H9 (cell line): ENCODE measurements at regions not wholly inside any gene's neighbourhood (a gene's known extent, or its start where the extent isn't known, plus 50 kb on each side); places are given as distances from the start of the nearest gene placed in this dataset.

Experiments used
- DNase-seq: peaks from one replicate; pipeline ENCODE4 v3.0.0-alpha.2; 2017
- H2AFZ ChIP-seq: one replicate; pipeline ENCODE4 v1.6.1; 2013; ENCODE audit warnings: mild to moderate bottlenecking, low read length, control low read depth, moderate library complexity
- H2AK5ac ChIP-seq: 2 replicates; pipeline ENCODE4 v1.6.1; 2013; ENCODE audit warnings: low read length, control low read depth, mixed read lengths; ENCODE audit not compliant: insufficient read length
- H2BK120ac ChIP-seq: one replicate; pipeline ENCODE4 v1.6.1; 2013; ENCODE audit warnings: low read depth, mild to moderate bottlenecking, low read length, control low read depth, inconsistent platforms; ENCODE audit not compliant: poor library complexity, severe bottlenecking
- H2BK12ac ChIP-seq: 2 replicates; pipeline ENCODE4 v1.6.1; 2013; ENCODE audit warnings: low read length, control low read depth, mixed read lengths, low read depth; ENCODE audit not compliant: insufficient read length
- H2BK15ac ChIP-seq: 2 replicates; pipeline ENCODE4 v1.6.1; 2013; ENCODE audit warnings: low read depth, low read length, control low read depth
- H2BK20ac ChIP-seq: one replicate; pipeline ENCODE4 v1.6.1; 2013; ENCODE audit warnings: low read depth, mild to moderate bottlenecking, low read length, control low read depth, inconsistent platforms; ENCODE audit not compliant: poor library complexity, severe bottlenecking
- H2BK5ac ChIP-seq: 2 replicates; pipeline ENCODE4 v1.6.1; 2013; ENCODE audit warnings: low read length, control low read depth, mixed read lengths; ENCODE audit not compliant: insufficient read length
- H3K14ac ChIP-seq: 2 replicates; pipeline ENCODE4 v1.6.1; 2013; ENCODE audit warnings: low read length, control low read depth; ENCODE audit not compliant: insufficient read depth
- H3K18ac ChIP-seq: 2 replicates; pipeline ENCODE4 v1.6.1; 2013; ENCODE audit warnings: low read depth, mild to moderate bottlenecking, mixed read lengths, low read length, control low read depth; ENCODE audit not compliant: insufficient read length
- H3K23ac ChIP-seq: 2 replicates; pipeline ENCODE4 v1.6.1; 2013; ENCODE audit warnings: low read length, control low read depth, mixed read lengths, low read depth; ENCODE audit not compliant: insufficient read length
- H3K23me2 ChIP-seq: 2 replicates; pipeline ENCODE4 v1.6.1; 2013; ENCODE audit warnings: low read depth, mild to moderate bottlenecking, mixed read lengths, low read length, control low read depth; ENCODE audit not compliant: insufficient read length, poor library complexity, severe bottlenecking
- H3K27ac ChIP-seq: 2 replicates; pipeline ENCODE4 v1.5.1; 2013; ENCODE audit warnings: low read length, control low read depth, mixed read lengths, low read depth; ENCODE audit not compliant: insufficient read length
- H3K27me3 ChIP-seq: 2 replicates; pipeline ENCODE4 v1.6.1; 2013; ENCODE audit warnings: low read length, control low read depth, inconsistent platforms; ENCODE audit not compliant: insufficient read depth
- H3K4ac ChIP-seq: 2 replicates; pipeline ENCODE4 v1.6.1; 2013; ENCODE audit warnings: low read depth, mild to moderate bottlenecking, control low read depth, inconsistent platforms, low read length, moderate library complexity
- H3K4me1 ChIP-seq: 2 replicates; pipeline ENCODE4 v1.6.1; 2013; ENCODE audit warnings: low read length, control low read depth, inconsistent platforms; ENCODE audit not compliant: insufficient read depth
- H3K4me2 ChIP-seq: 2 replicates; pipeline ENCODE4 v1.6.1; 2013; ENCODE audit warnings: low read length, control low read depth, mixed read lengths; ENCODE audit not compliant: insufficient read length, insufficient read depth
- H3K56ac ChIP-seq: 2 replicates; pipeline ENCODE4 v1.6.1; 2013; ENCODE audit warnings: low read depth, mild to moderate bottlenecking, mixed read lengths, low read length, control low read depth; ENCODE audit not compliant: insufficient read length
- H3K79me1 ChIP-seq: 2 replicates; pipeline ENCODE4 v1.6.1; 2013; ENCODE audit warnings: low read depth, mild to moderate bottlenecking, moderate library complexity, low read length, control low read depth, inconsistent platforms; ENCODE audit not compliant: insufficient read depth, poor library complexity, severe bottlenecking
- H3K79me2 ChIP-seq: 2 replicates; pipeline ENCODE4 v1.6.1; 2013; ENCODE audit warnings: low read length, control low read depth, inconsistent platforms; ENCODE audit not compliant: insufficient read depth
- H3K9ac ChIP-seq: 2 replicates; pipeline ENCODE4 v1.6.1; 2013; ENCODE audit warnings: low read length, control low read depth, mixed read lengths; ENCODE audit not compliant: insufficient read length; ENCODE audit errors: extremely low read depth
- H3K9me3 ChIP-seq: one replicate; pipeline ENCODE4 v1.6.1; 2013; ENCODE audit warnings: low read depth, low read length, inconsistent platforms; ENCODE audit not compliant: control insufficient read depth
- H3T11ph ChIP-seq: one replicate; pipeline ENCODE4 v1.6.1; 2013; ENCODE audit warnings: mild to moderate bottlenecking, low read length, control low read depth, inconsistent platforms
- H4K20me1 ChIP-seq: one replicate; pipeline ENCODE4 v1.6.1; 2013; ENCODE audit not compliant: control insufficient read depth, insufficient read length, insufficient read depth
- H4K5ac ChIP-seq: 2 replicates; pipeline ENCODE4 v1.6.1; 2013; ENCODE audit warnings: low read depth, mild to moderate bottlenecking, mixed read lengths, low read length, control low read depth; ENCODE audit not compliant: insufficient read length
- H4K8ac ChIP-seq: replicated peaks from 2 replicates; pipeline ENCODE4 v1.6.1; 2013; ENCODE audit warnings: low read length, control low read depth, mixed read lengths, low read depth; ENCODE audit not compliant: insufficient read length
- H4K91ac ChIP-seq: 2 replicates; pipeline ENCODE4 v1.6.1; 2013; ENCODE audit warnings: low read depth, mild to moderate bottlenecking, moderate library complexity, mixed read lengths, low read length, control low read depth; ENCODE audit not compliant: insufficient read length
- H3K27ac Mint-ChIP-seq, 3 experiments: 2 replicates in 2 of 3; 3 replicates in 1 of 3; pipeline ENCODE4 v1.8.0; 2020 to 2021; ENCODE audit warnings: mixed read lengths in 3 of 3, mild to moderate bottlenecking in 1 of 3, moderate library complexity in 1 of 3
- H3K27me3 Mint-ChIP-seq: 2 replicates; pipeline ENCODE4 v1.8.0; 2021; ENCODE audit warnings: low read depth, mild to moderate bottlenecking, moderate library complexity, mixed read lengths
- H3K36me3 Mint-ChIP-seq, 3 experiments: 2 replicates in 2 of 3; 3 replicates in 1 of 3; pipeline ENCODE4 v1.8.0; 2020 to 2021; ENCODE audit warnings: low read depth in 3 of 3, mixed read lengths in 3 of 3; ENCODE audit not compliant: insufficient read depth in 1 of 3
- H3K4me1 Mint-ChIP-seq, 2 experiments: 2 replicates each; pipeline ENCODE4 v1.8.0; 2020; ENCODE audit warnings: mixed read lengths in 2 of 2
- H3K4me3 Mint-ChIP-seq, 2 experiments: 2 replicates in 1 of 2; 3 replicates in 1 of 2; pipeline ENCODE4 v1.8.0; 2020 to 2021; ENCODE audit warnings: mild to moderate bottlenecking in 2 of 2, mixed read lengths in 2 of 2, moderate library complexity in 1 of 2
- H3K9me3 Mint-ChIP-seq, 2 experiments: 2 replicates in 1 of 2; 3 replicates in 1 of 2; pipeline ENCODE4 v1.8.0; 2020; ENCODE audit warnings: mild to moderate bottlenecking in 2 of 2, mixed read lengths in 2 of 2, moderate library complexity in 1 of 2
- WGBS: extraction: QIAGEN DNeasy Blood & Tissue Kit; methylation state at CpG from one replicate; pipeline ENCODE4 v1.1.7; 2013; ENCODE audit warnings: missing lambda C conversion rate, low lambda C conversion rate, mixed read lengths; ENCODE audit not compliant: insufficient read length; ENCODE audit errors: extremely low coverage; 5-methylcytosine and 5-hydroxymethylcytosine counted together
- TF ChIP-seq, protein P1 (sequence below): fragments of 200-600 bp; sonication (generic); conservative IDR thresholded peaks from 3 replicates; pipeline ENCODE4 v1.8.0; 2021; ENCODE audit warnings: antibody characterized with exemption, mild to moderate bottlenecking

- H3K27me3 Mint-ChIP-seq, result no peaks in the 10 kb centered on the region
- Histone ChIP-seq H3K18ac (no peak overlapping the region), H3K4me2 (no peak overlapping the region)
Measured at GRCh38 chr4:81573840-81574239, 102.1 kb upstream of the RASGEF1B start.

More at GRCh38 chr4:81573840-81574239, 102.1 kb upstream of the RASGEF1B start:
- Histone ChIP-seq H4K5ac (no peak overlapping the region), H2BK15ac (no peak overlapping the region), H3K4me1 (no peaks in the 10 kb centered on the region), H3T11ph (no peak overlapping the region), H3K27ac (no peak overlapping the region), H2BK12ac (no peak overlapping the region), H3K14ac (no peak overlapping the region), H2BK5ac (no peak overlapping the region), H2BK20ac (no peak overlapping the region), H3K9ac (no peak overlapping the region), H3K4ac (no peak overlapping the region), H3K9me3 (no peaks in the 10 kb centered on the region), H3K23me2 (no peaks in the 10 kb centered on the region), H2AK5ac (no peak overlapping the region), H3K56ac (no peak overlapping the region), H3K79me2 (no peaks in the 10 kb centered on the region), H2BK120ac (no peak overlapping the region), H4K8ac (no peak overlapping the region), H4K91ac (no peak overlapping the region), H3K79me1 (no peaks in the 10 kb centered on the region), H2AFZ (no peak overlapping the region), H3K23ac (no peak overlapping the region), H4K20me1 (no peaks in the 10 kb centered on the region), H3K27me3 (no peaks in the 10 kb centered on the region)
- no peak overlapping the region for H3K4me3 Mint-ChIP-seq
- WGBS, result no CpG with 5 or more reads among the region's 4 CpGs
- no peak for DNase-seq
- no peaks in the 10 kb centered on the region for H3K36me3 Mint-ChIP-seq
- H3K9me3 Mint-ChIP-seq, result no peaks in the 10 kb centered on the region
- no peak overlapping the region for H3K27ac Mint-ChIP-seq
- TF ChIP-seq, protein P1, sequence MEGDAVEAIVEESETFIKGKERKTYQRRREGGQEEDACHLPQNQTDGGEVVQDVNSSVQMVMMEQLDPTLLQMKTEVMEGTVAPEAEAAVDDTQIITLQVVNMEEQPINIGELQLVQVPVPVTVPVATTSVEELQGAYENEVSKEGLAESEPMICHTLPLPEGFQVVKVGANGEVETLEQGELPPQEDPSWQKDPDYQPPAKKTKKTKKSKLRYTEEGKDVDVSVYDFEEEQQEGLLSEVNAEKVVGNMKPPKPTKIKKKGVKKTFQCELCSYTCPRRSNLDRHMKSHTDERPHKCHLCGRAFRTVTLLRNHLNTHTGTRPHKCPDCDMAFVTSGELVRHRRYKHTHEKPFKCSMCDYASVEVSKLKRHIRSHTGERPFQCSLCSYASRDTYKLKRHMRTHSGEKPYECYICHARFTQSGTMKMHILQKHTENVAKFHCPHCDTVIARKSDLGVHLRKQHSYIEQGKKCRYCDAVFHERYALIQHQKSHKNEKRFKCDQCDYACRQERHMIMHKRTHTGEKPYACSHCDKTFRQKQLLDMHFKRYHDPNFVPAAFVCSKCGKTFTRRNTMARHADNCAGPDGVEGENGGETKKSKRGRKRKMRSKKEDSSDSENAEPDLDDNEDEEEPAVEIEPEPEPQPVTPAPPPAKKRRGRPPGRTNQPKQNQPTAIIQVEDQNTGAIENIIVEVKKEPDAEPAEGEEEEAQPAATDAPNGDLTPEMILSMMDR, result no peak
- peaks cover 10 to 15% of the 10 kb centered on the region in 2 experiments for H3K4me1 Mint-ChIP-seq
